ENCODE measurements at regions not wholly inside any gene's neighbourhood (a gene's known extent, or its start where the extent isn't known, plus 50 kb on each side); places are given as distances from the start of the nearest gene placed in this dataset.
"Not testable (repeated sequence)": the region's sequence is repeated elsewhere in the genome, so short reads cannot be mapped to it uniquely, and the experiment has no call there.

DNA sequence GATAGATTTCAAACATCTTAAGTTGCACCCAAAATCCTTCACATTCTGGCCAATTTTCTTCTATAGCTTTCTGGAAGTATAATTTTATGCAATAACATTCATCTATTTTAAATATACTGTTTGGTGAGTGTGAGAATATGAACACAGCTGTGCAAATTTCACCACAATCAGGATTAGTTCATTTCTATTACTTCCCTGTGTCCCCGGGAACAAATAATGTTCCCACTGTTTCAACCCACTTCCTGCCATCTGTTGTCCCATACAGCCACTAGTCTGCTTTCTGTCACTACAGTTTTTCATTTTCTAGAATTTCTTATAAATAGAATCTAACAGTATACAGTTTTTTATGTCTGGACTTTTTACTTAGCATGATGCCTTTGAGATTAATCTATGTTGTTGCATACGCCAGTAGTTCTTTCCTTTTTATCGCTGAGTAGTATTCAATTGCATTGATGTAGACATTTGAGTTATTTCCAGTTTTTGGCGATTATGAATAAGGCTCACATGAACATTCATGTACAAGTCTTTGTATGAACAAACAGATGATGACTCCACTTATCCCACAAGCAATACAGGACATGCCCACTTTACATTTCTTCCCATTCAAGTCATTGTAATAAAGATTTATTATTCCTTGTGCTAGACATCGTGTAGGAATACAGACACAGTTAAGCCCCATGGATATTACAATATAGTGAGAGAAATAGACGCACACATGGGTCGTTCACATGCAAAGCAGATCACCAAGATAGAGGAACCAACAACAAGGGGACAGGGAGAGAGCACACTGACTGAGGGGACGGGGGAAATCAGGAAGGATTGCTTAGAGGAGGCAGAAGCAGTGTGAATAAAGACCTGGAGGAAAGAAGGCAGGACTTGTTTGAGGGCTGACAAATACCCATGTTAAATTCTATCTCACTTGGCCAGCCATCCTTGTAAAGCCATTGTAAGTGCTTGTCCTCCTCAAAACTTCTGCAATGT, 72.9 kb upstream of the PAX8 start:
- H2AFZ ChIP-seq (ENCODE audit: insufficient read depth, low read depth, low read length, poor library complexity, severe bottlenecking): no peak overlapping the region
- peaks cover 0 to 6% (median 0%) of the 10 kb centered on the region in 4 experiments for H3K27me3 ChIP-seq (replicated peaks in 1 of 4; ENCODE audit: control extremely low read depth in 1 of 4, control insufficient read depth in 3 of 4, insufficient read depth in 4 of 4, low read length in 3 of 4)
- Mint-ChIP-seq H3K4me1 (no peaks in the 10 kb centered on the region), H3K4me3 (no peak overlapping the region), H3K27ac (no peak overlapping the region), H3K27me3 (peaks cover 24% of the 10 kb centered on the region), H3K9me3 (ENCODE audit: insufficient read depth) (no peaks in the 10 kb centered on the region)
- no peak overlapping the region for H3K9ac ChIP-seq (ENCODE audit: low read length)
- no peak for ATAC-seq (ENCODE audit: low read depth)
- no peaks in the 10 kb centered on the region for H3K79me2 ChIP-seq (ENCODE audit: control insufficient read depth, insufficient read depth, low read length)
- no peak overlapping the region for H3K4me2 ChIP-seq (replicated peaks; ENCODE audit: low read depth, low read length, poor library complexity, severe bottlenecking)
- CTCF ChIA-PET: no interaction called here
- H3K4me3 ChIP-seq (ENCODE audit: control extremely low read depth in 1 of 5, extremely low read depth in 1 of 5, insufficient read depth in 1 of 5, low read depth in 2 of 5, low read length in 4 of 5): no peak overlapping the region
- no peak for DNase-seq
- H4K20me1 ChIP-seq (ENCODE audit: control insufficient read depth, insufficient read depth, low read length, poor library complexity, severe bottlenecking): no peaks in the 10 kb centered on the region
- no peaks in the 10 kb centered on the region for H3K9me3 ChIP-seq (ENCODE audit: control extremely low read depth in 1 of 3, control insufficient read depth in 2 of 3, insufficient read depth in 1 of 3, low read length in 2 of 3)
- no peaks in the 10 kb centered on the region for H3K4me1 ChIP-seq (ENCODE audit: control insufficient read depth in 2 of 2, insufficient read depth in 2 of 2, low read length in 2 of 2)
- TF ChIP-seq CTCF (IDR thresholded peaks at IDR 0.05): no peak
- TF ChIP-seq EZH2 (IDR thresholded peaks at IDR 0.05; ENCODE audit: borderline replicate concordance, insufficient read depth, low read depth, low read length, poor library complexity, severe bottlenecking): no peak
- H3K27ac ChIP-seq (ENCODE audit: low read length in 2 of 2): no peak overlapping the region
- intact Hi-C loops (cut with micrococcal nuclease): no loop called here
- H3K36me3 ChIP-seq (replicated peaks in 1 of 2; ENCODE audit: control extremely low read depth in 1 of 2, control insufficient read depth in 1 of 2, extremely low read depth in 1 of 2, insufficient read depth in 2 of 2, low read length in 1 of 2): no peaks in the 10 kb centered on the region
- POLR2A ChIA-PET: no interaction called here
- 66% methylated on average over 3 of the region's 8 CpGs for WGBS (ENCODE audit: insufficient coverage)

GRCh38 chr2:113343800-113344199, 65.1 kb upstream of the PAX8 start:
- H3K27ac ChIP-seq (ENCODE audit: low read length in 2 of 2); H3K9me3 Mint-ChIP-seq (ENCODE audit: insufficient read depth); H2AFZ ChIP-seq (ENCODE audit: insufficient read depth, low read depth, low read length, poor library complexity, severe bottlenecking); CTCF ChIA-PET; H3K36me3 ChIP-seq (replicated peaks in 1 of 2; ENCODE audit: control extremely low read depth in 1 of 2, control insufficient read depth in 1 of 2, extremely low read depth in 1 of 2, insufficient read depth in 2 of 2, low read length in 1 of 2); H3K4me3 Mint-ChIP-seq; H3K4me3 ChIP-seq (ENCODE audit: control extremely low read depth in 1 of 5, extremely low read depth in 1 of 5, insufficient read depth in 1 of 5, low read depth in 2 of 5, low read length in 4 of 5); H3K4me2 ChIP-seq (replicated peaks; ENCODE audit: low read depth, low read length, poor library complexity, severe bottlenecking); ATAC-seq (ENCODE audit: low read depth); DNase-seq; H3K4me1 Mint-ChIP-seq; H3K9me3 ChIP-seq (ENCODE audit: control extremely low read depth in 1 of 3, control insufficient read depth in 2 of 3, insufficient read depth in 1 of 3, low read length in 2 of 3); POLR2A ChIA-PET; H3K27ac Mint-ChIP-seq; H3K4me1 ChIP-seq (ENCODE audit: control insufficient read depth in 2 of 2, insufficient read depth in 2 of 2, low read length in 2 of 2); intact Hi-C loops (cut with micrococcal nuclease); H3K79me2 ChIP-seq (ENCODE audit: control insufficient read depth, insufficient read depth, low read length); H4K20me1 ChIP-seq (ENCODE audit: control insufficient read depth, insufficient read depth, low read length, poor library complexity, severe bottlenecking); H3K9ac ChIP-seq (ENCODE audit: low read length): not testable (repeated sequence)
- 100% methylated on average over 1 of the region's 1 CpG for WGBS (ENCODE audit: insufficient coverage)
- H3K27me3 ChIP-seq (replicated peaks in 1 of 4; ENCODE audit: control extremely low read depth in 1 of 4, control insufficient read depth in 3 of 4, insufficient read depth in 4 of 4, low read length in 3 of 4): peaks cover 0 to 10% (median 0%) of the 10 kb centered on the region in 4 experiments
- peaks cover 23% of the 10 kb centered on the region for H3K27me3 Mint-ChIP-seq
